ENCODE measurements at regions not wholly inside any gene's neighbourhood (a gene's known extent, or its start where the extent isn't known, plus 50 kb on each side); places are given as distances from the start of the nearest gene placed in this dataset.
"Not testable (repeated sequence)": the region's sequence is repeated elsewhere in the genome, so short reads cannot be mapped to it uniquely, and the experiment has no call there.

DNA sequence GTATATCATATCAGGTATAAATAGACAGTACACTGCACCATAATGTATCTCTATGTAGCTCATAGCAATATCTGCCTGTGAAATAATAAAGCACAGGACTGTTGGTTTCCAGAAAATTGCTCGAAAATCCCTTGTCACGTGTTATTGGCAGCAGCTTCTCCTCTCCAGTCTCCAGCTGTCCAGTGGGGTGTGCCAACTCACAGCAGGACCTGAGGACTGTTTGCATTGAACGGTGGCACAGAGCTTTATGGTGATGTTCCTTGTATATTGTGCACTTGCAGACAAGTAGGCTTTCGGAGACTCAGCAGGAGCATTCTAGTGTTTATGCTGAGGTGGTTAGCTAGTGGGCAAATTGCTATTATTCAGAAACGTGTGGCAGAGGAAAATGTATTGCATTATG, 182.2 kb upstream of the ATP5MC3 start:
- intact Hi-C loops (cut with micrococcal nuclease) = loop anchor here (10.0 kb wide), 1 partner anchor 321 kb away; no protein-coding TSS in a partner anchor

DNA sequence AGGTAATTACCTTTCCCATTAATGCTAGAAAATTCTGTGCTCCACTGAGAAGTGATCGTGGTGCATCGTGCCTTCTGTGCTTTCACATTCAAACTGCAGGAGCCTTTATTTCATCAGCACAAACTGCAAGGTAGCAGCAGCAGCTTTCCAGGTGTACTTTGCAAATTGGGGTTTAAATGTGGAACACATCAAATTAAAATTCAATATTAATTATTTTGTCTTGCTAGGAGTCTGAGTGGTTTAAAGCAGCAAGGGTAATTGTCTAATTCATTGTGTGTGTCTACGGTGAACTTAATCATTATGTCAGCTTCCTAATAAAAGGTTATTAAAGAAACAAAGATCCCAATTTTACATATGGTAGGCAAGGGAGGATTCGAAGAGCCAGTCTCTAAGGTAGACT, 180.8 kb upstream of the ATP5MC3 start:
- intact Hi-C loops (cut with micrococcal nuclease) = loop anchor here (10.0 kb wide), 1 partner anchor 322 kb away; no protein-coding TSS in a partner anchor

DNA sequence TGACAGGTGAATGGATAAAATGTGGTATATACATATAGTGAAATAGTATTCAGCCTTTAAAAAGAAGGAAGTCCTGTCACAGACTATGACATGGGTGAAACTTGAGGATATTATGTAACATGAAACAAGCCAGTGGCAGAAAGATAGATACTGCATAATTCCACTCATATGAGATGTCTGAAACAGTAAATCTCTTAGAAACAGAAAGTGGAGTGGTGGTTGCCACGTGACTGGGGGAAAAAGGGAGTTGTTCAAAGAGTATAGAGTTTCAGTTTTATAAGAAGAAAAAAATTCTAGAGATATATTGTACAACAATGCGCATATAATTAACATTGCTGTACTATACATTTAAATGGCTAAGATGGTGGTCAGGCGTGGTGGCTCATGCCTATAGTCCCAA, 178.2 kb upstream of the ATP5MC3 start:
- intact Hi-C loops (cut with micrococcal nuclease) = loop anchor here (10.0 kb wide), 1 partner anchor 325 kb away; no protein-coding TSS in a partner anchor

DNA sequence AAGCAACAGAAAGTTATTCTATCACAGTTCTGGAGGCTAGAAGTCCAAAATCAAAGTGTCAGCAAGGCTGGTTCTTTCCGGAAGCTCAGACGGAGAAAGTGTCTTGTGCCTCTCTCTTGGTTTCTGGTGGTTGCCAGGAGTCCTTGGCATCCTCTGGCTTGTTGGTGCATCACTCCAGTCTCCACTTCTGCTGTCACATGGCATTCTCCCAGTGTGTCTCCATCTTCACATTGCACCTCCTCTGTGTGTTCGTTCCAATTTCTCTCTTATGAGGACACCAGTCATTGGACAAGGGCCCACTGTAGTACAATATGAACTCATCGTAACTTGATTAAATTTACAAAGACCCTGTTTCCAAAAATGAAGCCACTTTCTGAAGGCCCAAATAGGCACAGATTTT, 175.4 kb upstream of the ATP5MC3 start:
- intact Hi-C loops (cut with micrococcal nuclease) = no loop called here

DNA sequence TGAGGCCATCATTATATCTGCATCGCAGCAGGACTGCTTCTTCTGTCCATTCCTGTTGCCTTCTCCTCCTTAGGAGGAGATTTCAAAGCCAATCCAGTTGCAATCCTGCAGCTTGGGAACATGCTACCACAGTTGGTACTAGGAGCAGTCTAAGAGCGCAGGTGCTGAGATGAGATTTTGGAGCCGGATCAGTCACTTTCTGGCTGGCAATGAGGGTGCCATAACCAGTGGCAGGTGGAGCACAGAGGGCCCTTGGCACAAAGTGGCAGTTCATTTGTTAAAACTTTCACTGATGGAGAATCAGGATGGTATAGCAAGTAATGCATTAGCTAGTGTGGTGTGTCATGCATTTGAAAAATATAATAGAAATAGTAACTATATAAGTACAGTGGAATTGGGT, 173.7 kb upstream of the ATP5MC3 start:
- intact Hi-C loops (cut with micrococcal nuclease) = no loop called here

DNA sequence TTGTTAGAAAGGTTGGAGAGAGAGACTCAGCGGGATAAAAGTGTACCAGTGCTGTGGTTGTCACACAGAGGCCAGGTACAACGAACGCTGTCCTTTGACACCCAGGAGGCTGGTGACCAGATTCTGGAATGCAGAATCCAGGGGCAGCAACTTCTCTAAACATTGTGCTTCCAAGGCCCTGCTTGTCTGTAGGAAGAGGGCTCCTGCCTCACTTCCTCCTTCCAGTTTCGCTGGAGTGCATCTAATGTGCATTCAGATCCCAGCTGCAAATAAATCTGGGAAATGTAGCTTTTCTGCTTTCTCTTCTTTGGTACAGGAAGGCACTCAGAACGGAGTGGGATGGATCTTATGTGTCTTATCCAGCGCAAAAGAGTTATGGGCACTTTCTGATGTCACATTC, 171.8 kb upstream of the ATP5MC3 start:
- intact Hi-C loops (cut with micrococcal nuclease) = no loop called here

DNA sequence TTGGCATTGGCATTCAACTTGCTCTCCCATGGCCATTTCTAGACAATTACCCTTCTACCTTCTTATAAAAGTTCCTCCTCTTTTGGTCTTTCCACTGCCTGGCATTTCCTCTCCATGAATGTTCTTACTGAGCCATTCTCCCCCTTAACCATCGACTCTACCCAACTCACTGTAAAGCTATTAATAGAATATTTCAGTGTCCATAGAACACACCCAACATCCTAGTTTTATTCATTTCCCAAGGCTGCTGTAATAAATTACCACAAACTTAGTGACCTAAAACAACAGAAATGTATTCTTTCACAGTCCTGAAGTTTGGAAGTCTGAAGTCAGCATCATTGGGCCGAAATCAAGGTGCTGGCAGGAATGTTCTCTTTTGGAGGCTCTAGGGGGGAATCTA, 170.0 kb upstream of the ATP5MC3 start:
- intact Hi-C loops (cut with micrococcal nuclease) = no loop called here

DNA sequence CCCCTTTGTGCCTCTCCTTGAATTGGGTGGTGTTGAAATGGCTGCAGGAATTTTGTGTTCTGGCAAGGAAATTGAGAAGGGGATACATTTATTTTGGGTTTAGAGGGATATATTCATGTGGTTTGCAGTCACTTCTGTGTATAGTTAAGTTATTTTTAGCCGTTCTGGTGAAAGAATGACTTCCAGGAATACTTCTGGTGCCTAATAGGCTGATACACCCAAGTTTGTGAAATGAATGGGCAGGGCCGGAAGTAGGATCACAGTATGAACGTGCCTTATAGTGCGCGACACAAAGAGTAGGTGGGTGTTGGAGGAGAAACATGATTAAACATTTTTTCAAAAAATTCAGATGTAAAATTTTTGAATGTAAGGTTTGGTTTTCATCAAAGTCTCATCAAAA, 168.6 kb upstream of the ATP5MC3 start:
- intact Hi-C loops (cut with micrococcal nuclease) = no loop called here

DNA sequence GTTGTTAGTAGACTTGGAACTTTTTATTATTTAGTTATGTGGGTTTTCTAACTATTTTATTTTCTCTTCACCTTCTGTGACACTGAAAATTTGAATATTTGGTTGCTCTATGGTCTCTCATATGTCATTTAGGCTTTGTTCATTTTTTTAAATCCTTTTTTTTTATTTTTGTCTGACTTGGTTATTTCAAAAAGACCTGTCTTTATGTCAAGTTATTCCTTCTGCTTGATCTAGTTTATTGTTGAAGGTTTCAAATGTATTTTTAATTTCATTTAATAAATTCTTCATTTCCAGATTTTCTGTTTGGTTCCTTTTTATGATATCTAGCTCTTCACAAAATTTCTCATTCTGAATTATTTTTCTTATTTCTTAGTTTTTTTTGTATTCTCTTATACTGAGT, 160.6 kb upstream of the ATP5MC3 start:
- intact Hi-C loops (cut with micrococcal nuclease) = no loop called here

DNA sequence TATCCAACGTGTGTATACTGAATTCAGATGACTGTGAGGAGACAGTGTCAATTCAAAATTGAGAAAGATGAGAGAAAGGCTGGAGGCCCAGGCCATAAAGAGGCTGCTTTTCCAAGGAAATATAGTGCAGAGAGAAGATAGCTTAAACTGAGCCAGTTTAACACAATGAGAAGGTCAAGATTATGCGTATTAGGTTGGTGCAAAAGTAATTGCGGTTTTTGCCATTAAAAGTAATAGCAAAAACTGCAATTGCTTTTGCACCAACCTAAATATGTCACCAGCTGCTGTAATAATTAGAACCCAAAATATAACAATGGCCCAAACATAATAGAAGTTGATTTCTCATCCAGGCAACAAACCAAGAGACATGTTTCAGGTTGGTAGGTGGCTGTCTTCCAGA, 148.7 kb upstream of the ATP5MC3 start:
- intact Hi-C loops (cut with micrococcal nuclease) = no loop called here

DNA sequence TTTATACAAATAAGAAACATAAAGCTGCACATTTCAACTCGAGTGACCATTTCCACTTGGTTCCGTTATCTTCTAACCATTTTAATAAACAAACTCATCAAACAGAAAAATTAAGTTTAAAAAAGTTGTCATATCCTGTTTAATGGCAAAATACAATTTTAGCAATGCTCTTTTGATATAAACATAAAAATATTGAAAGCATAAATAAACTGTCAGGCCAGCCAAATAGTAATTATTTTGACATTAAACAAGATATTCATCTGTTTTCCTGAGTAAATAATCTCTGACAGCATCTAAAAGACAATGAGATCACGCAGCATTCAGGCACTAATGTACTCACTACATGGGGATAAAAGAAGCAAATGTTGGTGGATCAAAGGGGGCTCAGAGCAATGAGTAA, 145.3 kb upstream of the ATP5MC3 start:
- intact Hi-C loops (cut with micrococcal nuclease) = no loop called here

DNA sequence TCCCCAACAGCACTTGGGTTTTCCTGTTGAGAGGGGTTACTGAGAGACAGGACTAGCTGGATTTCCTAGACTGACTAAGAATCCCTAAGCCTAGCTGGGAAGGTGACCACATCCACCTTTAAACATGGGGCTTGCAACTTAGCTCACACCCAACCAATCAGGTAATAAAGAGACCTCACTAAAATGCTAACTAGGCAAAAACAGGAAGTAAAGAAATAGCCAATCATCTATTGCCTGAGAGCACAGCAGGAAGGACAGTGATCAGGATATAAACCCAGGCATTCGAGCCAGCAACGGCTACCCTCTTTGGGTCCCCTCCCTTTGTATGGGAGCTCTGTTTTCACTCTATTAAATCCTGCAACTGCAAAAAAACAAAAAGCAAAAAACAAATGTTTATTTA, 144.7 kb upstream of the ATP5MC3 start:
- intact Hi-C loops (cut with micrococcal nuclease) = not testable (repeated sequence)

DNA sequence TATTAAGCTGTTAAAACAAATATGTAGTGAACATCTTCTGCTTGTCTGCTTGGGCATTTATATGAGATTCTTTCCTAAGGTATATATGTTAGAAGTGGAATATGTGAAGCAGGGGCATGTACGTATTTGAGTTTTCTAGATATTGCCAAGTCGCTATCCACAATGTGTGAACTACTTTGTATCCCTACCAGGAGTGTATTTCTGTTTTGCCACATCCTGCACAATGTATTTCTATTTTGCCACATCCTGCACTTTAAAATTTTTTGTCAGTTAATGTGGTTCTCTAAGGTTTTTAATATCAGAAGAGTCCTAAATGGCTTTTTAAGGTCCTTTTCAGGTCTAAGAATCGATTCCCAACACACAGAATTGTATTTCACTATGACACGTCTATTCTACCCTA, 141.7 kb upstream of the ATP5MC3 start:
- intact Hi-C loops (cut with micrococcal nuclease) = no loop called here

DNA sequence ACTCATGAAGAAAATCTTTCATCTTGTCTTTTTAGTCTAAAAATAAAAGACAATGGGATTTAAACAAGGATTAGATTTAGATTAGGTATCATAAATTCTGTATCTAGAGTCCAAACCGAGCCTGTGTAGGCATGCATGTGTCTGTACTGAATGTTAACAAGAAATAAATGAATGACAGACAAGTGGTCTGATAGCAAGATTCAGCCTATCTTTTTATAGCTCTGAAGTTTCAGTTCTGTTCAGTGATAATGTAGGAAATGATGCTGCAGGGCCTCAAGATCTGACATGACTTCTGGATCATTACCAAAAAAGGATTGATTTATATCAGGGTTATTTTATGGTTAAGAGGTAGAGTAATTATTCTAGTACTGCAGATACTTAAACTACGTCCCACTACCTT, 137.0 kb upstream of the ATP5MC3 start:
- intact Hi-C loops (cut with micrococcal nuclease) = no loop called here

DNA sequence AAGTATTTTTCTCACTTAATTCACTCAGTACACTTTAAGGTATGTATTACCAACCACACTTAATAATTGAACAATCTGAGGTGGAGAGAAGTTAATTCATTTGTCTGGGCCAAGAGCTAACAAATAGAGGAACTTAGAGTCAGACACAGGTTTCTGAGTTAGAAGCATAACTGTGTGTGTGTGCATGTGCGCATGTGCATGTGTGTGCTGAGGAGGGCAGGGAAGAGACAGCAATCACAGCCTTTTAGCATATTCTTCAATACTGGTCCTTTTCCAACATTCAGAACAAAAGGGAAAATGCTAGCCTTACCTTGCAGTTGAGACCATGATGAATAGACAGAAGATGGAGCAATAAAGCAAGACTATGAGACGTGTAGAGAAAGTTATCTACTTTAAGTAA, 136.2 kb upstream of the ATP5MC3 start:
- intact Hi-C loops (cut with micrococcal nuclease) = no loop called here

DNA sequence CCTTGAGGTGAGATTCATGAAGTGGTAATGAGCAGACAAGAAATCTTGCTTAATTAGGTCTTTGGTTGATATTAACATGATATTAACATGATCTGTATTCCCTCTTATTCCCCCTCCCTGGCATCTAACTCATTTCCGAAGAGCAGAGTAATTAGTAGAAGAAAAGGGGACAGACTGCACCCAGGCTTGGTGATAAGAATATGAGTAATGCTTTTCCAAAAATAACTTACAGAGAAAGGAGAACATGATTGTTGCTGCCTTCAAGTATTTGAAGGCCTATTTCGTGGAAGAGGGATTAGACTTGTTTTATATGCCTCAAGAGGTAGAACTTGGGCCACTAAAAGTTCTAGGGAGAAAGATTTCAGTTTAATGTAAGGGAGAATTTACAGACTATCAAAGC, 130.6 kb upstream of the ATP5MC3 start:
- intact Hi-C loops (cut with micrococcal nuclease) = no loop called here

DNA sequence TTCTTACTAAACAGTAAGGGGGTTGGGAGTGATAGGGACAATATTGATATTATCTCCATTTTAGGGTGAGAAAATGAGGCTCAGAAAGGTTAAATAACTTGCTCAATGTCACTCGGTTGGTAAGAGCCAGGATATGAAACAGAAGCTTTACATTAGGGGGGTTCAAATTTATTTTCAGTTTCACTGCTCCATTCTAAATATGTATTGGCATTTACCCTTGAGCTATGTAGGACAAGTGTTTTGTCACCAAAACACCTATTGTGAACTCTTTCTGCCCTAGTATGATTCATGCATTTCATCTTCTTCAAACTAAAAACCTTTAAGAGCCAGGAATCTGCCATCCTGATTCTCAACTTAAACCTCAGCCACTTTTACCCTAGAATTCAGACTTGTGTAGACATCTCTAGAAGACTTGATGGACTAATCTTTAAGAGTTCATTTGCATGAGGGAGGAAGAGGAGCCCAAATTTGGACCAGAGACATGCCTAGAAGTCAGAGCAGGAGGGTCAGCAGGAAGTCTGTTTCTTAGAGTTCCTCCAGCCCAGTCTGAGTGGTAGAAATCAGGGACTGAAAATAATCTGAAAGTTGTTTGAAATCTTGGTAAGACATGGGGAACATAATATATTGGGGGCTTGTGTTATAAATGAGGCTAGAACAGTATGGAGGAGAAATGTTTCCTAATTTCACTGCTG, 129.4 kb upstream of the ATP5MC3 start:
- intact Hi-C loops (cut with micrococcal nuclease) = no loop called here

DNA sequence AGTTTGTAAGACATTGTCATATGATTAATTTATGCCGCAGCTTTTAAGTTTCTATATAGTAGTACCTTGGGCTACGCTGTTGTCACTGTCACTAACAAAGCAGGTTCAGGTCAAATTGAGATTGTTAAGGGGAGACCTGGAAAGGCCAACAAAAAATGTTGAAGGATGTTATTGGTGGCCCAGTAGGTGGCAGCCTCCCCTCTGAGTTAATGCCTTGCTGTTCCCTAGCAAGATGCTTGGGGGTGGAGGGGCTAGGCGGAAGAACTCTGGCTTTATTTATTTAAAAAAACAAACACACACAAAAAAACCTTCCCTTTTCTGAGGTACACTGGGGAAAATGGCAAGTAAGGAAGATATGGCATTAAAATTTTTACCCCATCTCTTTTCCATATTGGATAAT, 128.3 kb upstream of the ATP5MC3 start:
- intact Hi-C loops (cut with micrococcal nuclease) = no loop called here

DNA sequence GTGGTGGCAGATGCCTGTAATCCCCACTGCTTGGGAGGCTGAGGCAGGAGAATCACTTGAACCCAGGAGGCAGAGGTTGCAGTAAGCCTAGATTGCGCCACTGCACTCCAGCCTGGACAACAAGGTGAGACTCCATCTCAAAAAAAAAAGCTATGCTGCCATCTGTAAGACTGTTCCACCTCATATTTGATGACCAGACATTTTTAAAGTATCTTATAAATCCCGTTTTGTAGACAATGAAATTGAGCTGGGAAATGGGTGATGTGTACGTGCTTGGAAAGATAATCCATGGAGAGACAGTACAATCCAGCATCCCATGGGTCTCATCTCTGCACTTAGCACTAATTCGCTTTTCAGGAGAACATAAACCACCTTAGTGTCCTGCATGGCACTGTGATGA, 126.5 kb upstream of the ATP5MC3 start:
- intact Hi-C loops (cut with micrococcal nuclease) = no loop called here

DNA sequence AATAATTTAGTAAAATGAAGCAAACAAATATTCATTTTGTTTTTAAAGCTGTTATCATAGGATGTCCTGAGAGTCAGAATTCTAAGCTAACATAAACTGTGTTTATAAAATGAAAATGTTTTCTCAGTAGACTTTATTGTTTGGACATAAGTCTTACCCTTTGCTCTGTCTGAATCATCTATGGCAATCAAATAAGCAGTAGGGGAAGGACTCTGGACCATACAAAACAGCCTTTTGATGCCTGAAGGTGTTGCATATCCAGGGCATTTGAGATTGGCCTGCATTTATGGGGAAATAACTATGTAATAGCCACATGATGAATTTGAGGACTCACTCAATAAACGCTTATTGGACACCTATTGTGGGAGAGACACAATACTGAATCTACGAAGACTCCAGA, 123.0 kb upstream of the ATP5MC3 start:
- intact Hi-C loops (cut with micrococcal nuclease) = no loop called here

DNA sequence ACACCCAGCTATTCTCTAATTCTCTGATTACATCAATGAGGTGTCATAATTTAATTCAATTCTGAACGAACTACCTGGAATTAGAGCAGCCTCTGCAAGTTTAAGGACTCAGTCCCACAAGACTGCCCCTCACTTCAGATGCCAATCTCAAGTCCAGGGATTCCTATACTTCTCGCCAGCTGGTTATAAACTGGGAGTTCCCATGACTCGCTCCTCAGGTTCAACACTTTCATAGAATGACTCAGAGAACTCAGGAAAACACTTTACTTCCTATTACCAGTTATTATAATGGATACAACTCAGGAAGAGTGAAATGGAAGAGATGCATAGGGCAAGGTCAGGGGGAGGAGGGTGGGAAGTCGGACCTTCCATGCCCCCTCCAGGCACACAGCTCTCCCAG, 112.3 kb upstream of the ATP5MC3 start:
- intact Hi-C loops (cut with micrococcal nuclease) = no loop called here

DNA sequence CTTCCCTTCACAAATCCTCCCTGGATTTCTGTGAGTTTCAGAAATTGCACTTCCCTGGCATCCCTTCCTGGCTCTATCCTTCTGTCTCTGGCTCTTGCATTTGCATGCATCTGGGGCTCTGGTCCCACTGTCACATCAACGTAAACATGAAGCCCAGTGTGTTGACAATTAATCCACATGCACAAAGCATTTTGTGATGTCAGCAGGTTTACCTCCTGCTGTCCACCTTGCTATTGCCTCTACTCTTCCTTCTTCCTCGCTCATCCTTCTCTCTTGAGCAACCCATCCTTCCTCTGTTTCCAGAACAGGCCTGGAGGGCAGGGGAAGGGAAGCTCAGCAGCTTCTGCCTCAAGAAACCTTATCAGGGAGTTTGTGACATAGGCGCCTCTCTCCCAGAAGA, 111.7 kb upstream of the ATP5MC3 start:
- intact Hi-C loops (cut with micrococcal nuclease) = no loop called here

DNA sequence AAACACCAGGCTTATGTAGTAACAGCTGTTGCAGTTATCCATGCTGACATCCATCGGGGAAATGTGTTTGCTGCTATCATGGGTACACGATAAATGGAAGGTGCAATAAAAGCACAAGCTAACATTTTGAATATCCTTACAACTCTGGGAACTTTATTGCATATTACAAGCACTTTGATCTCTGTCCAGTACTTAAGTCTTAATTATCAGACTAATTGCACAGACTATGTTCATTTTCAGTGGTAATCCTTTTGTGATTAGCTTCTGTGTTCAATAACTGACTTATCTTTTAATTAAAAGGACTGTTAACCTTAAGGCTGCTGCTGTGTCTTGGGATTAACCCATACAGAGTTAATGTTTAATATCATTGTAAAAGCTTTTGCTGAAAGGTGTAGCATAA, 101.4 kb upstream of the ATP5MC3 start:
- intact Hi-C loops (cut with micrococcal nuclease) = loop anchor here (1.0 to 2.0 kb wide), 4 partner anchors 80 to 583 kb away; no protein-coding TSS in a partner anchor

DNA sequence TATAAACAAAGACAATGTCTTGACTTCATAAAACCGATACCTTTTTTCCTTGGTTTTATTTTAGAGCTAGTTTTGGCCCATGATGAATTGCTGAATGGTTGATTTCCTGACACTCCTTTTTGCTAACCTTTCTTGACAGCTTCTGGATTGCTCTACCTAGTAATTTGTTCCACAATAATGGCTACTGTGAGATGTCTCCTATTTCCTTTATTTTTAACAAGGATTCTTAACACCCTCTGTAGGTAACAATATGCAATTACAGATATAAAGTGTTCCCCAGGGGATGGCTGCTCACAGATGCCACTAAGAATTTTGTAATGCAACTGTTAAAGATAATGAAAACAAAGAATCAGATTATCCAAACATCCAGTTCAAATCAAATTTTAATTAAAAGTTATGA, 100.8 kb upstream of the ATP5MC3 start:
- intact Hi-C loops (cut with micrococcal nuclease) = loop anchor here (1.0 to 2.0 kb wide), 4 partner anchors 79 to 582 kb away; no protein-coding TSS in a partner anchor
